ENCODE measurements at regions not wholly inside any gene's neighbourhood (a gene's known extent, or its start where the extent isn't known, plus 50 kb on each side); places are given as distances from the start of the nearest gene placed in this dataset.

GRCh38 chr20:11712639-11713160, 205.0 kb upstream of the BTBD3 start:
- Mint-ChIP-seq H3K9me3 (peaks cover 12% of the 10 kb centered on the region), H3K4me3 (no peak overlapping the region), H3K4me1 (peaks cover 13% of the 10 kb centered on the region), H3K27ac (no peak overlapping the region), H3K27me3 (ENCODE audit: insufficient read depth, low read depth) (peaks cover 6% of the 10 kb centered on the region), H3K36me3 (peaks cover 1% of the 10 kb centered on the region)
- H3K4me1 ChIP-seq, result no peaks in the 10 kb centered on the region
- no peak overlapping the region for H3K27ac ChIP-seq
- H3F3A ChIP-seq (ENCODE audit: low read depth), result no peaks in the 10 kb centered on the region
- H3K4me2 ChIP-seq, result no peak overlapping the region
- no peak overlapping the region for H3K9ac ChIP-seq
- H2AFZ ChIP-seq (replicated peaks), result no peak overlapping the region
- no peaks in the 10 kb centered on the region for H3K27me3 ChIP-seq
- no peaks in the 10 kb centered on the region for H3K79me2 ChIP-seq (ENCODE audit: low read depth)
- no peaks in the 10 kb centered on the region for H3K36me3 ChIP-seq
- H3K9me3 ChIP-seq (ENCODE audit: low read depth), result no peaks in the 10 kb centered on the region
- no peak for DNase-seq (ENCODE audit: low spot score)
- H4K20me1 ChIP-seq (ENCODE audit: low read depth), result no peaks in the 10 kb centered on the region
- H3K4me3 ChIP-seq, result no peak overlapping the region
- TF ChIP-seq EZH2phosphoT487 (IDR thresholded peaks at IDR 0.05) (no peak), EZH2 (IDR thresholded peaks at IDR 0.05) (no peak), CTCF (IDR thresholded peaks at IDR 0.05) (no peak)

- H3F3A ChIP-seq (ENCODE audit: low read depth), result no peaks in the 10 kb centered on the region
- H3K4me2 ChIP-seq, result no peak overlapping the region
- H2AFZ ChIP-seq (replicated peaks), result no peak overlapping the region
- no peaks in the 10 kb centered on the region for H3K36me3 ChIP-seq
- no peak overlapping the region for H3K4me3 ChIP-seq
- H3K9me3 ChIP-seq (ENCODE audit: low read depth), result no peaks in the 10 kb centered on the region
- no peak overlapping the region for H3K9ac ChIP-seq
- no peak overlapping the region for H3K27ac ChIP-seq
- Mint-ChIP-seq H3K9me3 (peaks cover 4% of the 10 kb centered on the region), H3K27me3 (ENCODE audit: insufficient read depth, low read depth) (peaks cover 4% of the 10 kb centered on the region), H3K36me3 (no peaks in the 10 kb centered on the region), H3K4me1 (peaks cover 13% of the 10 kb centered on the region), H3K4me3 (no peak overlapping the region), H3K27ac (peak overlapping the region; percentile 8)
- DNase-seq (ENCODE audit: low spot score), result no peak
- no peaks in the 10 kb centered on the region for H3K4me1 ChIP-seq
- no peaks in the 10 kb centered on the region for H3K27me3 ChIP-seq
- no peaks in the 10 kb centered on the region for H3K79me2 ChIP-seq (ENCODE audit: low read depth)
- TF ChIP-seq EZH2 (IDR thresholded peaks at IDR 0.05) (no peak), CTCF (IDR thresholded peaks at IDR 0.05) (no peak), EZH2phosphoT487 (IDR thresholded peaks at IDR 0.05) (no peak)
- H4K20me1 ChIP-seq (ENCODE audit: low read depth), result no peaks in the 10 kb centered on the region
Measured at GRCh38 chr20:11714886-11715285, 202.8 kb upstream of the BTBD3 start.

- H3K4me3 Mint-ChIP-seq, result no peak overlapping the region
- peaks cover 4% of the 10 kb centered on the region for H3K27me3 Mint-ChIP-seq (ENCODE audit: insufficient read depth, low read depth)
- Histone ChIP-seq H3F3A (ENCODE audit: low read depth) (no peaks in the 10 kb centered on the region), H3K4me1 (no peaks in the 10 kb centered on the region), H3K4me3 (no peak overlapping the region), H3K4me2 (no peak overlapping the region), H3K9me3 (ENCODE audit: low read depth) (no peaks in the 10 kb centered on the region), H3K36me3 (no peaks in the 10 kb centered on the region), H3K27ac (no peak overlapping the region), H3K27me3 (no peaks in the 10 kb centered on the region), H3K9ac (no peak overlapping the region), H4K20me1 (ENCODE audit: low read depth) (no peaks in the 10 kb centered on the region), H3K79me2 (ENCODE audit: low read depth) (no peaks in the 10 kb centered on the region), H2AFZ (replicated peaks) (no peak overlapping the region)
- DNase-seq (ENCODE audit: low spot score), result peak; percentile 64
- no peak for TF ChIP-seq EZH2phosphoT487 (IDR thresholded peaks at IDR 0.05)
- peak; percentile 56 for TF ChIP-seq CTCF (IDR thresholded peaks at IDR 0.05)
- H3K36me3 Mint-ChIP-seq, result no peaks in the 10 kb centered on the region
- H3K4me1 Mint-ChIP-seq, result peaks cover 13% of the 10 kb centered on the region
- H3K9me3 Mint-ChIP-seq, result no peaks in the 10 kb centered on the region
- H3K27ac Mint-ChIP-seq, result peak overlapping the region; percentile 24
Measured at GRCh38 chr20:11716239-11716944, 201.3 kb upstream of the BTBD3 start.
